B cell (primary cell): ENCODE measurements at regions not wholly inside any gene's neighbourhood (a gene's known extent, or its start where the extent isn't known, plus 50 kb on each side); places are given as distances from the start of the nearest gene placed in this dataset.

ENCODE experiments used
- ATAC-seq: fragments of 200-7000 bp; cut with Tn5 transposase; one replicate; pipeline ENCODE4 v1.10.0; 2021; ENCODE audit warnings: low read depth, mild to moderate bottlenecking, moderate number of reproducible peaks, moderate library complexity
- CTCF ChIA-PET: fragments of 350-600 bp; sonication (Branson Sonifier 250); formaldehyde crosslinking; loops from one replicate; lab custom pipeline; 2021; ENCODE audit warnings: antibody characterized with exemption, inconsistent platforms; lab: Charles Lee
- POLR2A ChIA-PET: fragments of 350-600 bp; sonication (Branson Sonifier 250); formaldehyde crosslinking; loops from one replicate; lab custom pipeline; 2021; ENCODE audit warnings: antibody characterized with exemption; lab: Charles Lee
- DNase-seq: peaks from one replicate; pipeline ENCODE4 v3.0.0; 2013
- H2AFZ ChIP-seq: 2 replicates; pipeline ENCODE4 v1.6.1; 2012; ENCODE audit warnings: mild to moderate bottlenecking, low read depth, low read length; ENCODE audit not compliant: insufficient read depth, poor library complexity, severe bottlenecking
- H3K27ac ChIP-seq, 2 donors: 1 replicate in 1 of 2; 2 replicates in 1 of 2; pipeline ENCODE4 v1.5.1; 2012 to 2013; ENCODE audit warnings: low read length in 2 of 2, mild to moderate bottlenecking in 2 of 2, moderate library complexity in 1 of 2
- H3K27me3 ChIP-seq, 4 experiments: fragments of 200-600 bp in 1 of 4; sonication (generic) in 1 of 4; replicated peaks in 1 of 4; 1 replicate in 2 of 4; 2 replicates in 2 of 4; pipeline versions ENCODE4 v1.6.1 to v1.7.0; 2013 to 2016; ENCODE audit warnings: low read length in 3 of 4, mild to moderate bottlenecking in 2 of 4, mixed read lengths in 1 of 4, moderate library complexity in 1 of 4; ENCODE audit not compliant: insufficient read depth in 4 of 4, control insufficient read depth in 3 of 4; ENCODE audit errors: control extremely low read depth in 1 of 4
- H3K36me3 ChIP-seq, 2 experiments: replicated peaks in 1 of 2; 1 replicate in 1 of 2; 2 replicates in 1 of 2; pipeline versions ENCODE4 v1.6.1 to v1.7.1; 2013; ENCODE audit warnings: low read length in 1 of 2; ENCODE audit not compliant: insufficient read depth in 2 of 2, control insufficient read depth in 1 of 2; ENCODE audit errors: control extremely low read depth in 1 of 2, extremely low read depth in 1 of 2
- H3K4me1 ChIP-seq, 2 donors: fragments of 200-600 bp in 1 of 2; sonication (generic) in 1 of 2; 1 replicate in 1 of 2; 2 replicates in 1 of 2; pipeline versions ENCODE4 v1.5.1 to v1.6.1; 2013 to 2017; ENCODE audit warnings: low read length in 2 of 2; ENCODE audit not compliant: control insufficient read depth in 2 of 2, insufficient read depth in 2 of 2
- H3K4me2 ChIP-seq: replicated peaks from 2 replicates; pipeline ENCODE3; 2012; ENCODE audit warnings: mild to moderate bottlenecking, low read depth, low read length; ENCODE audit not compliant: poor library complexity, severe bottlenecking
- H3K4me3 ChIP-seq, 5 experiments: fragments of 200-600 bp in 1 of 5; sonication (generic) in 1 of 5; 1 replicate in 3 of 5; 2 replicates in 2 of 5; pipeline versions ENCODE4 v1.5.1 to v1.7.0; 2011 to 2016; ENCODE audit warnings: low read length in 4 of 5, mild to moderate bottlenecking in 4 of 5, low read depth in 2 of 5, control low read depth in 1 of 5, moderate library complexity in 1 of 5; ENCODE audit not compliant: insufficient read depth in 1 of 5; ENCODE audit errors: control extremely low read depth in 1 of 5, extremely low read depth in 1 of 5
- H3K79me2 ChIP-seq: fragments of 200-600 bp; sonication (generic); one replicate; pipeline ENCODE4 v1.6.0; 2016; ENCODE audit warnings: low read length; ENCODE audit not compliant: control insufficient read depth, insufficient read depth
- H3K9ac ChIP-seq: fragments of 200-600 bp; sonication (generic); 2 replicates; pipeline ENCODE4 v1.6.1; 2017; ENCODE audit warnings: mild to moderate bottlenecking, low read length, moderate library complexity
- H3K9me3 ChIP-seq, 3 donors: one replicate each; pipeline versions ENCODE4 v1.6.1 to v1.7.1; 2013; ENCODE audit warnings: low read length in 2 of 3; ENCODE audit not compliant: control insufficient read depth in 2 of 3, insufficient read depth in 1 of 3; ENCODE audit errors: control extremely low read depth in 1 of 3
- H4K20me1 ChIP-seq: 2 replicates; pipeline ENCODE4 v1.6.0; 2012; ENCODE audit warnings: mild to moderate bottlenecking, low read length; ENCODE audit not compliant: insufficient read depth, control insufficient read depth, poor library complexity, severe bottlenecking
- H3K27ac Mint-ChIP-seq: one replicate; pipeline ENCODE4 v1.8.0; 2021; ENCODE audit warnings: mixed read lengths
- H3K27me3 Mint-ChIP-seq: one replicate; pipeline ENCODE4 v1.8.0; 2021; ENCODE audit warnings: mixed read lengths
- H3K4me1 Mint-ChIP-seq: one replicate; pipeline ENCODE4 v1.8.0; 2021; ENCODE audit warnings: mixed read lengths
- H3K4me3 Mint-ChIP-seq: one replicate; pipeline ENCODE4 v1.8.0; 2021; ENCODE audit warnings: mixed read lengths
- H3K9me3 Mint-ChIP-seq: one replicate; pipeline ENCODE4 v1.8.0; 2022; ENCODE audit warnings: mixed read lengths; ENCODE audit not compliant: insufficient read depth
- EZH2 ChIP-seq: IDR thresholded peaks from 2 replicates; pipeline ENCODE4 v1.6.1; 2012; ENCODE audit warnings: borderline replicate concordance, low read depth, mild to moderate bottlenecking, moderate library complexity, low read length; ENCODE audit not compliant: insufficient read depth, poor library complexity, severe bottlenecking
- WGBS: methylation state at CpG from one replicate; pipeline ENCODE4 v1.1.5; 2013; ENCODE audit warnings: missing lambda C conversion rate; ENCODE audit not compliant: insufficient coverage; 5-methylcytosine and 5-hydroxymethylcytosine counted together
- intact Hi-C: fragments of 100-400 bp; cut with micrococcal nuclease; formaldehyde crosslinking; loops from one replicate; pipeline ENCODE4 v1.10.0; 2022
- TF ChIP-seq, protein P1 (sequence below): fragments of 200-600 bp; IDR thresholded peaks from one replicate; pipeline ENCODE4 v1.8.0; 2022; ENCODE audit warnings: antibody characterized with exemption, mild to moderate bottlenecking

DNA sequence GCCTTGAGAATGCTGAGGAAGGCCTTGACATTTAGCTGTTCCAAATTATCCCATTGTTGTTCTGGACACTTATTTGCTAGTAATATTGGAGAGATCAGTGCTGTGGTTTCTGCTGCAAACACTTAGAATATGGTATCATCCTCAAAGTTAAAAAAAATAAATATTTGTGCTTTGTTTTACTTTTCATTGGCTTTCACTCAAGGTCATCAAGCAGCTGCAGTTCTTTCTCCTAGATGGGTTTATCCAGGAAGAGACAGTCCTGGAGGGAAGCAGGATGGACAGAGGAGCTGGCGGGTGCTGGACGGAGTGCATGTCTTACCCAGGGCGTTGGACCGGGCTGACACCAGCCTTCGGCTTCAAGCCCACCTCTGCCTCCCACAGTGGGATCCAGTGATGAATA, 193.6 kb downstream of the MTRR start:
- Histone ChIP-seq H3K27ac (no peak overlapping the region), H2AFZ (no peak overlapping the region), H3K4me1 (peaks cover 13 to 14% of the 10 kb centered on the region in 2 donors), H3K36me3 (no peaks in the 10 kb centered on the region), H3K9ac (no peak overlapping the region), H3K27me3 (no peaks in the 10 kb centered on the region), H3K4me2 (no peak overlapping the region), H3K9me3 (peaks cover 0 to 8% (median 0%) of the 10 kb centered on the region in 3 donors), H3K79me2 (no peaks in the 10 kb centered on the region), H3K4me3 (no peak overlapping the region), H4K20me1 (no peaks in the 10 kb centered on the region)
- TF ChIP-seq EZH2: no peak
- TF ChIP-seq, protein P1, sequence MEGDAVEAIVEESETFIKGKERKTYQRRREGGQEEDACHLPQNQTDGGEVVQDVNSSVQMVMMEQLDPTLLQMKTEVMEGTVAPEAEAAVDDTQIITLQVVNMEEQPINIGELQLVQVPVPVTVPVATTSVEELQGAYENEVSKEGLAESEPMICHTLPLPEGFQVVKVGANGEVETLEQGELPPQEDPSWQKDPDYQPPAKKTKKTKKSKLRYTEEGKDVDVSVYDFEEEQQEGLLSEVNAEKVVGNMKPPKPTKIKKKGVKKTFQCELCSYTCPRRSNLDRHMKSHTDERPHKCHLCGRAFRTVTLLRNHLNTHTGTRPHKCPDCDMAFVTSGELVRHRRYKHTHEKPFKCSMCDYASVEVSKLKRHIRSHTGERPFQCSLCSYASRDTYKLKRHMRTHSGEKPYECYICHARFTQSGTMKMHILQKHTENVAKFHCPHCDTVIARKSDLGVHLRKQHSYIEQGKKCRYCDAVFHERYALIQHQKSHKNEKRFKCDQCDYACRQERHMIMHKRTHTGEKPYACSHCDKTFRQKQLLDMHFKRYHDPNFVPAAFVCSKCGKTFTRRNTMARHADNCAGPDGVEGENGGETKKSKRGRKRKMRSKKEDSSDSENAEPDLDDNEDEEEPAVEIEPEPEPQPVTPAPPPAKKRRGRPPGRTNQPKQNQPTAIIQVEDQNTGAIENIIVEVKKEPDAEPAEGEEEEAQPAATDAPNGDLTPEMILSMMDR: no peak
- intact Hi-C loops: no loop called here
- H3K27ac Mint-ChIP-seq: no peak overlapping the region
- peaks cover 7% of the 10 kb centered on the region for H3K27me3 Mint-ChIP-seq
- DNase-seq (no peak), ATAC-seq (no peak)
- ChIA-PET POLR2A (no interaction called here), CTCF (no interaction called here)
- no peaks in the 10 kb centered on the region for H3K9me3 Mint-ChIP-seq
- peaks cover 22% of the 10 kb centered on the region for H3K4me1 Mint-ChIP-seq
- WGBS: 100% methylated on average over 4 of the region's 5 CpGs
- no peak overlapping the region for H3K4me3 Mint-ChIP-seq

DNA sequence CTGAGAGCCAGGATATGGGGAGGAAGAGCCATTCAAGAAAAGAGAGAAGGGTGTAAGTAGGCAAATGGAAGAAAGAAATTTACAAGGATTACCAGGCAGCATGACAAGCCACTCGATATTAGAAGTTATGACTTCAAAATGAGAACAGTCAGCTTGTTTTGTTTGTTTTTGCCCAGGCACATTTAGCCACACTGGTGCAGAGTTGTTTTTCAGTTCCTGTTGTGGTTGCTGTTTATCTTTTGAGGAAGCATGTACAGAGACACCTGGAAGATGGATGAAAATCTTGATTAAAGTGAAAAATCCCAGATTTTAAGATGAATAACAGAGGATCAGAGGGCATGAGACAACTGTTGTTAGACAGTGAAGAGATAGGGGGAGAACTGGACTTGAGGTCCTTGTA, 199.1 kb downstream of the MTRR start:
- ATAC-seq: no peak
- no peaks in the 10 kb centered on the region for H3K79me2 ChIP-seq
- intact Hi-C loops: no loop called here

More for the DNA sequence above, 199.1 kb downstream of the MTRR start:
- TF ChIP-seq, protein P1: no peak
- TF ChIP-seq EZH2: no peak
- Histone ChIP-seq H3K9me3 (no peaks in the 10 kb centered on the region), H3K27ac (no peak overlapping the region), H3K27me3 (no peaks in the 10 kb centered on the region), H3K9ac (no peak overlapping the region), H4K20me1 (no peaks in the 10 kb centered on the region), H2AFZ (no peak overlapping the region), H3K36me3 (no peaks in the 10 kb centered on the region), H3K4me3 (no peak overlapping the region), H3K4me2 (no peak overlapping the region), H3K4me1 (peaks cover 0 to 7% of the 10 kb centered on the region in 2 donors)
- no peak for DNase-seq
- ChIA-PET POLR2A (no interaction called here), CTCF (no interaction called here)
- Mint-ChIP-seq H3K27me3 (peaks cover 7% of the 10 kb centered on the region), H3K9me3 (peaks cover 1% of the 10 kb centered on the region), H3K4me1 (no peaks in the 10 kb centered on the region), H3K27ac (no peak overlapping the region), H3K4me3 (no peak overlapping the region)
- WGBS: 0% methylated on average over 1 of the region's 1 CpG
